GM23338 (cell line): ENCODE measurements at regions not wholly inside any gene's neighbourhood (a gene's known extent, or its start where the extent isn't known, plus 50 kb on each side); places are given as distances from the start of the nearest gene placed in this dataset.

Experiments
- ATAC-seq: fragments of 200-7000 bp; cut with Tn5 transposase; 3 replicates; pipeline ENCODE4 v1.9.1; 2020
- DNase-seq: peaks from one replicate; pipeline ENCODE4 v3.0.0-alpha.2; 2015; ENCODE audit warnings: low spot score
- H2AFZ ChIP-seq: fragments of 200-600 bp; sonication (generic); 2 replicates; pipeline ENCODE4 v1.8.0; 2016; ENCODE audit warnings: antibody characterized with exemption, mild to moderate bottlenecking, moderate library complexity
- H3F3A ChIP-seq: fragments of 200-600 bp; sonication (generic); replicated peaks from 2 replicates; pipeline ENCODE4 v1.8.0; 2017; ENCODE audit warnings: antibody characterized with exemption, mixed run types, low read depth
- H3K27ac ChIP-seq: fragments of 200-600 bp; sonication (generic); 2 replicates; pipeline ENCODE4 v1.6.1; 2016; ENCODE audit warnings: low read depth
- H3K27me3 ChIP-seq: fragments of 200-600 bp; sonication (generic); 2 replicates; pipeline ENCODE4 v1.8.0; 2016; ENCODE audit warnings: mild to moderate bottlenecking, mixed run types, moderate library complexity; ENCODE audit not compliant: insufficient read depth
- H3K36me3 ChIP-seq: fragments of 200-600 bp; sonication (generic); 2 replicates; pipeline ENCODE4 v1.8.0; 2016; ENCODE audit warnings: mild to moderate bottlenecking; ENCODE audit not compliant: insufficient read depth
- H3K4me1 ChIP-seq: fragments of 200-600 bp; sonication (generic); 2 replicates; pipeline ENCODE4 v1.8.0; 2016; ENCODE audit warnings: mild to moderate bottlenecking, moderate library complexity; ENCODE audit not compliant: insufficient read depth
- H3K4me2 ChIP-seq: fragments of 200-600 bp; sonication (generic); 2 replicates; pipeline ENCODE4 v1.7.1; 2017; ENCODE audit warnings: mixed run types
- H3K4me3 ChIP-seq: fragments of 200-600 bp; sonication (generic); 2 replicates; pipeline ENCODE4 v1.6.1; 2016; ENCODE audit warnings: mixed run types
- H3K79me2 ChIP-seq: fragments of 200-600 bp; sonication (generic); replicated peaks from 2 replicates; pipeline ENCODE4 v1.8.0; 2017; ENCODE audit warnings: mild to moderate bottlenecking; ENCODE audit not compliant: insufficient read depth
- H3K9me2 ChIP-seq: fragments of 200-600 bp; sonication (generic); 2 replicates; pipeline ENCODE4 v1.8.0; 2017; ENCODE audit not compliant: insufficient read depth
- H4K20me1 ChIP-seq: fragments of 200-600 bp; sonication (generic); replicated peaks from 2 replicates; pipeline ENCODE4 v1.8.0; 2017; ENCODE audit warnings: mild to moderate bottlenecking; ENCODE audit not compliant: insufficient read depth
- H3K27ac Mint-ChIP-seq: 2 replicates; pipeline ENCODE4 v1.8.0; 2020; ENCODE audit warnings: inconsistent platforms, mild to moderate bottlenecking, moderate library complexity, mixed read lengths
- H3K27me3 Mint-ChIP-seq: 3 replicates; pipeline ENCODE4 v1.8.0; 2022; ENCODE audit warnings: low read depth, mild to moderate bottlenecking, moderate library complexity, mixed read lengths, inconsistent platforms; ENCODE audit not compliant: insufficient read depth, poor library complexity
- H3K36me3 Mint-ChIP-seq: 3 replicates; pipeline ENCODE4 v1.8.0; 2021; ENCODE audit warnings: low read depth, mild to moderate bottlenecking, inconsistent platforms, moderate library complexity, mixed read lengths
- H3K4me1 Mint-ChIP-seq: 3 replicates; pipeline ENCODE4 v1.8.0; 2020; ENCODE audit warnings: mild to moderate bottlenecking, inconsistent platforms, mixed read lengths
- H3K4me3 Mint-ChIP-seq: 3 replicates; pipeline ENCODE4 v1.8.0; 2021; ENCODE audit warnings: moderate library complexity, mild to moderate bottlenecking, inconsistent platforms, mixed read lengths
- H3K9me3 Mint-ChIP-seq: 3 replicates; pipeline ENCODE4 v1.8.0; 2020; ENCODE audit warnings: moderate library complexity, mild to moderate bottlenecking, inconsistent platforms, mixed read lengths
- CREB1 ChIP-seq: fragments of 250-450 bp; sonication (Bioruptor Pico); IDR thresholded peaks from 2 replicates; pipeline ENCODE4 v1.5.0; 2020; ENCODE audit warnings: low read depth, mild to moderate bottlenecking, moderate library complexity
- EZH2 ChIP-seq: fragments of 200-600 bp; sonication (generic); IDR thresholded peaks from one replicate; pipeline ENCODE4 v1.8.0; 2017; ENCODE audit warnings: antibody characterized with exemption, mild to moderate bottlenecking, low read depth; ENCODE audit not compliant: unreplicated experiment
- EZH2phosphoT487 ChIP-seq: fragments of 200-600 bp; sonication (generic); IDR thresholded peaks from one replicate; pipeline ENCODE4 v1.8.1; 2018; ENCODE audit warnings: antibody characterized with exemption; ENCODE audit not compliant: unreplicated experiment
- JUNB ChIP-seq: IDR thresholded peaks from one replicate; pipeline ENCODE4 v1.6.1; 2016; ENCODE audit warnings: antibody characterized with exemption; ENCODE audit not compliant: unreplicated experiment
- NANOG ChIP-seq: IDR thresholded peaks from 2 replicates; pipeline ENCODE4 v1.6.1; 2016; ENCODE audit warnings: antibody characterized with exemption, borderline replicate concordance
- POLR2AphosphoS5 ChIP-seq: IDR thresholded peaks from 2 replicates; pipeline ENCODE4 v1.6.1; 2016; ENCODE audit warnings: antibody characterized with exemption, low read depth
- STAT1 ChIP-seq: IDR thresholded peaks from one replicate; pipeline ENCODE4 v1.6.1; 2016; ENCODE audit warnings: antibody characterized with exemption; ENCODE audit not compliant: unreplicated experiment
- ZNF114 ChIP-seq: fragments of 250-450 bp; sonication (Bioruptor Pico); IDR thresholded peaks from 2 replicates; pipeline ENCODE4 v1.5.0; 2020; ENCODE audit warnings: mild to moderate bottlenecking, moderate library complexity
- ZNF331 ChIP-seq: fragments of 250-450 bp; sonication (Bioruptor Pico); IDR thresholded peaks from 2 replicates; pipeline ENCODE4 v1.5.0; 2020; ENCODE audit warnings: low read depth, mild to moderate bottlenecking, moderate library complexity
- TF ChIP-seq, protein P1 (sequence below): IDR thresholded peaks from 2 replicates; pipeline ENCODE4 v1.6.1; 2016; ENCODE audit warnings: antibody characterized with exemption
- TF ChIP-seq, protein P2 (sequence below), 2 experiments: fragments of 200-600 bp in 1 of 2; sonication (generic) in 1 of 2; conservative IDR thresholded peaks; 2 replicates each; pipeline versions ENCODE4 v1.5.1 to v1.6.1; 2016 to 2017; ENCODE audit warnings: antibody characterized with exemption in 2 of 2, low read depth in 2 of 2, mild to moderate bottlenecking in 2 of 2, moderate library complexity in 1 of 2
- TF ChIP-seq, protein P3 (sequence below): IDR thresholded peaks from one replicate; pipeline ENCODE4 v1.6.1; 2018; ENCODE audit warnings: antibody characterized with exemption; ENCODE audit not compliant: unreplicated experiment
- TF ChIP-seq, protein P4 (sequence below): fragments of 250-450 bp; sonication (Bioruptor Pico); IDR thresholded peaks from 2 replicates; pipeline ENCODE4 v1.5.0; 2020; ENCODE audit warnings: mild to moderate bottlenecking, moderate library complexity

DNA sequence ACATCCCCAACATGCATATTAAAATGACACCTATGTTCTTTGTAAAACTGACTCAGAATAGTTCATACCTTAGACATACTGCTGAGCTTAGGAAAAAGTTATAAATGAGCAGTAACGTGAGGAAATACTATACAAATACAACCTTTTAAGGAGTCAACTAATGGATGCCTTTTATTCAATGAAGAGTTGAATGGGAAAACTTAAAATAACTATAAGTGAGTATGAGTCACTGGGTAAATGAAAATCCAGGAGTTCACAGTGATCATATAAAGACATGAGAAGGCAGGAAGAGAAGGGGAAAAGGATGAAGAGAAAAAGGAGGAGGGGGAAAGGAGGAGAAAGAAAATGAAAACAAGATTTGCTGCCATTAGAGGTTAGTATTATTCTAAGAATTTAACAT lies 157.8 kb upstream of the PCDH15 start:
- Histone ChIP-seq H3F3A (no peaks in the 10 kb centered on the region), H3K9me2 (no peaks in the 10 kb centered on the region), H3K4me1 (no peaks in the 10 kb centered on the region), H3K36me3 (no peaks in the 10 kb centered on the region), H3K27me3 (no peaks in the 10 kb centered on the region), H4K20me1 (no peaks in the 10 kb centered on the region), H2AFZ (no peak overlapping the region), H3K27ac (no peak overlapping the region), H3K4me3 (no peak overlapping the region), H3K4me2 (no peak overlapping the region), H3K79me2 (no peaks in the 10 kb centered on the region)
- no peak for DNase-seq
- Mint-ChIP-seq H3K27me3 (peaks cover 4% of the 10 kb centered on the region), H3K4me1 (no peaks in the 10 kb centered on the region), H3K36me3 (peaks cover 7% of the 10 kb centered on the region; the same call in 2 of the 3 replicates), H3K9me3 (peaks cover 26% of the 10 kb centered on the region), H3K4me3 (no peak overlapping the region), H3K27ac (no peak overlapping the region)
- ATAC-seq, result no peak
- no peak for TF ChIP-seq STAT1
- TF ChIP-seq EZH2phosphoT487, result no peak
- no peak for TF ChIP-seq POLR2AphosphoS5
- TF ChIP-seq NANOG, result no peak
- TF ChIP-seq JUNB, result no peak
- TF ChIP-seq ZNF331 (CRISPR knock-in tag), result no peak
- TF ChIP-seq, protein P1, sequence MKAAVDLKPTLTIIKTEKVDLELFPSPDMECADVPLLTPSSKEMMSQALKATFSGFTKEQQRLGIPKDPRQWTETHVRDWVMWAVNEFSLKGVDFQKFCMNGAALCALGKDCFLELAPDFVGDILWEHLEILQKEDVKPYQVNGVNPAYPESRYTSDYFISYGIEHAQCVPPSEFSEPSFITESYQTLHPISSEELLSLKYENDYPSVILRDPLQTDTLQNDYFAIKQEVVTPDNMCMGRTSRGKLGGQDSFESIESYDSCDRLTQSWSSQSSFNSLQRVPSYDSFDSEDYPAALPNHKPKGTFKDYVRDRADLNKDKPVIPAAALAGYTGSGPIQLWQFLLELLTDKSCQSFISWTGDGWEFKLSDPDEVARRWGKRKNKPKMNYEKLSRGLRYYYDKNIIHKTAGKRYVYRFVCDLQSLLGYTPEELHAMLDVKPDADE, result no peak
- TF ChIP-seq, protein P2, sequence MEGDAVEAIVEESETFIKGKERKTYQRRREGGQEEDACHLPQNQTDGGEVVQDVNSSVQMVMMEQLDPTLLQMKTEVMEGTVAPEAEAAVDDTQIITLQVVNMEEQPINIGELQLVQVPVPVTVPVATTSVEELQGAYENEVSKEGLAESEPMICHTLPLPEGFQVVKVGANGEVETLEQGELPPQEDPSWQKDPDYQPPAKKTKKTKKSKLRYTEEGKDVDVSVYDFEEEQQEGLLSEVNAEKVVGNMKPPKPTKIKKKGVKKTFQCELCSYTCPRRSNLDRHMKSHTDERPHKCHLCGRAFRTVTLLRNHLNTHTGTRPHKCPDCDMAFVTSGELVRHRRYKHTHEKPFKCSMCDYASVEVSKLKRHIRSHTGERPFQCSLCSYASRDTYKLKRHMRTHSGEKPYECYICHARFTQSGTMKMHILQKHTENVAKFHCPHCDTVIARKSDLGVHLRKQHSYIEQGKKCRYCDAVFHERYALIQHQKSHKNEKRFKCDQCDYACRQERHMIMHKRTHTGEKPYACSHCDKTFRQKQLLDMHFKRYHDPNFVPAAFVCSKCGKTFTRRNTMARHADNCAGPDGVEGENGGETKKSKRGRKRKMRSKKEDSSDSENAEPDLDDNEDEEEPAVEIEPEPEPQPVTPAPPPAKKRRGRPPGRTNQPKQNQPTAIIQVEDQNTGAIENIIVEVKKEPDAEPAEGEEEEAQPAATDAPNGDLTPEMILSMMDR (conservative IDR thresholded peaks at IDR 0.05; ENCODE audit: low read depth in 2 of 2), result no peak
- TF ChIP-seq, protein P3, sequence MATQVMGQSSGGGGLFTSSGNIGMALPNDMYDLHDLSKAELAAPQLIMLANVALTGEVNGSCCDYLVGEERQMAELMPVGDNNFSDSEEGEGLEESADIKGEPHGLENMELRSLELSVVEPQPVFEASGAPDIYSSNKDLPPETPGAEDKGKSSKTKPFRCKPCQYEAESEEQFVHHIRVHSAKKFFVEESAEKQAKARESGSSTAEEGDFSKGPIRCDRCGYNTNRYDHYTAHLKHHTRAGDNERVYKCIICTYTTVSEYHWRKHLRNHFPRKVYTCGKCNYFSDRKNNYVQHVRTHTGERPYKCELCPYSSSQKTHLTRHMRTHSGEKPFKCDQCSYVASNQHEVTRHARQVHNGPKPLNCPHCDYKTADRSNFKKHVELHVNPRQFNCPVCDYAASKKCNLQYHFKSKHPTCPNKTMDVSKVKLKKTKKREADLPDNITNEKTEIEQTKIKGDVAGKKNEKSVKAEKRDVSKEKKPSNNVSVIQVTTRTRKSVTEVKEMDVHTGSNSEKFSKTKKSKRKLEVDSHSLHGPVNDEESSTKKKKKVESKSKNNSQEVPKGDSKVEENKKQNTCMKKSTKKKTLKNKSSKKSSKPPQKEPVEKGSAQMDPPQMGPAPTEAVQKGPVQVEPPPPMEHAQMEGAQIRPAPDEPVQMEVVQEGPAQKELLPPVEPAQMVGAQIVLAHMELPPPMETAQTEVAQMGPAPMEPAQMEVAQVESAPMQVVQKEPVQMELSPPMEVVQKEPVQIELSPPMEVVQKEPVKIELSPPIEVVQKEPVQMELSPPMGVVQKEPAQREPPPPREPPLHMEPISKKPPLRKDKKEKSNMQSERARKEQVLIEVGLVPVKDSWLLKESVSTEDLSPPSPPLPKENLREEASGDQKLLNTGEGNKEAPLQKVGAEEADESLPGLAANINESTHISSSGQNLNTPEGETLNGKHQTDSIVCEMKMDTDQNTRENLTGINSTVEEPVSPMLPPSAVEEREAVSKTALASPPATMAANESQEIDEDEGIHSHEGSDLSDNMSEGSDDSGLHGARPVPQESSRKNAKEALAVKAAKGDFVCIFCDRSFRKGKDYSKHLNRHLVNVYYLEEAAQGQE, result no peak
- TF ChIP-seq ZNF114 (CRISPR knock-in tag), result no peak
- TF ChIP-seq CREB1, result no peak
- no peak for TF ChIP-seq EZH2
- TF ChIP-seq, protein P4, sequence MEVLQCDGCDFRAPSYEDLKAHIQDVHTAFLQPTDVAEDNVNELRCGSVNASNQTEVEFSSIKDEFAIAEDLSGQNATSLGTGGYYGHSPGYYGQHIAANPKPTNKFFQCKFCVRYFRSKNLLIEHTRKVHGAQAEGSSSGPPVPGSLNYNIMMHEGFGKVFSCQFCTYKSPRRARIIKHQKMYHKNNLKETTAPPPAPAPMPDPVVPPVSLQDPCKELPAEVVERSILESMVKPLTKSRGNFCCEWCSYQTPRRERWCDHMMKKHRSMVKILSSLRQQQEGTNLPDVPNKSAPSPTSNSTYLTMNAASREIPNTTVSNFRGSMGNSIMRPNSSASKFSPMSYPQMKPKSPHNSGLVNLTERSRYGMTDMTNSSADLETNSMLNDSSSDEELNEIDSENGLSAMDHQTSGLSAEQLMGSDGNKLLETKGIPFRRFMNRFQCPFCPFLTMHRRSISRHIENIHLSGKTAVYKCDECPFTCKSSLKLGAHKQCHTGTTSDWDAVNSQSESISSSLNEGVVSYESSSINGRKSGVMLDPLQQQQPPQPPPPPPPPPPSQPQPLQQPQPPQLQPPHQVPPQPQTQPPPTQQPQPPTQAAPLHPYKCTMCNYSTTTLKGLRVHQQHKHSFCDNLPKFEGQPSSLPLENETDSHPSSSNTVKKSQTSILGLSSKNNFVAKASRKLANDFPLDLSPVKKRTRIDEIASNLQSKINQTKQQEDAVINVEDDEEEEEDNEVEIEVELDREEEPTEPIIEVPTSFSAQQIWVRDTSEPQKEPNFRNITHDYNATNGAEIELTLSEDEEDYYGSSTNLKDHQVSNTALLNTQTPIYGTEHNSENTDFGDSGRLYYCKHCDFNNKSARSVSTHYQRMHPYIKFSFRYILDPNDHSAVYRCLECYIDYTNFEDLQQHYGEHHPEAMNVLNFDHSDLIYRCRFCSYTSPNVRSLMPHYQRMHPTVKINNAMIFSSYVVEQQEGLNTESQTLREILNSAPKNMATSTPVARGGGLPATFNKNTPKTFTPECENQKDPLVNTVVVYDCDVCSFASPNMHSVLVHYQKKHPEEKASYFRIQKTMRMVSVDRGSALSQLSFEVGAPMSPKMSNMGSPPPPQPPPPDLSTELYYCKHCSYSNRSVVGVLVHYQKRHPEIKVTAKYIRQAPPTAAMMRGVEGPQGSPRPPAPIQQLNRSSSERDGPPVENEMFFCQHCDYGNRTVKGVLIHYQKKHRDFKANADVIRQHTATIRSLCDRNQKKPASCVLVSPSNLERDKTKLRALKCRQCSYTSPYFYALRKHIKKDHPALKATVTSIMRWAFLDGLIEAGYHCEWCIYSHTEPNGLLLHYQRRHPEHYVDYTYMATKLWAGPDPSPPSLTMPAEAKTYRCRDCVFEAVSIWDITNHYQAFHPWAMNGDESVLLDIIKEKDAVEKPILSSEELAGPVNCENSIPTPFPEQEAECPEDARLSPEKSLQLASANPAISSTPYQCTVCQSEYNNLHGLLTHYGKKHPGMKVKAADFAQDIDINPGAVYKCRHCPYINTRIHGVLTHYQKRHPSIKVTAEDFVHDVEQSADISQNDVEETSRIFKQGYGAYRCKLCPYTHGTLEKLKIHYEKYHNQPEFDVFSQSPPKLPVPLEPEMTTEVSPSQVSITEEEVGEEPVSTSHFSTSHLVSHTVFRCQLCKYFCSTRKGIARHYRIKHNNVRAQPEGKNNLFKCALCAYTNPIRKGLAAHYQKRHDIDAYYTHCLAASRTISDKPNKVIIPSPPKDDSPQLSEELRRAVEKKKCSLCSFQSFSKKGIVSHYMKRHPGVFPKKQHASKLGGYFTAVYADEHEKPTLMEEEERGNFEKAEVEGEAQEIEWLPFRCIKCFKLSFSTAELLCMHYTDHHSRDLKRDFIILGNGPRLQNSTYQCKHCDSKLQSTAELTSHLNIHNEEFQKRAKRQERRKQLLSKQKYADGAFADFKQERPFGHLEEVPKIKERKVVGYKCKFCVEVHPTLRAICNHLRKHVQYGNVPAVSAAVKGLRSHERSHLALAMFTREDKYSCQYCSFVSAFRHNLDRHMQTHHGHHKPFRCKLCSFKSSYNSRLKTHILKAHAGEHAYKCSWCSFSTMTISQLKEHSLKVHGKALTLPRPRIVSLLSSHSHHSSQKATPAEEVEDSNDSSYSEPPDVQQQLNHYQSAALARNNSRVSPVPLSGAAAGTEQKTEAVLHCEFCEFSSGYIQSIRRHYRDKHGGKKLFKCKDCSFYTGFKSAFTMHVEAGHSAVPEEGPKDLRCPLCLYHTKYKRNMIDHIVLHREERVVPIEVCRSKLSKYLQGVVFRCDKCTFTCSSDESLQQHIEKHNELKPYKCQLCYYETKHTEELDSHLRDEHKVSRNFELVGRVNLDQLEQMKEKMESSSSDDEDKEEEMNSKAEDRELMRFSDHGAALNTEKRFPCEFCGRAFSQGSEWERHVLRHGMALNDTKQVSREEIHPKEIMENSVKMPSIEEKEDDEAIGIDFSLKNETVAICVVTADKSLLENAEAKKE (CRISPR knock-in tag), result no peak
